ENCODE measurements at regions not wholly inside any gene's neighbourhood (a gene's known extent, or its start where the extent isn't known, plus 50 kb on each side); places are given as distances from the start of the nearest gene placed in this dataset.

DNA sequence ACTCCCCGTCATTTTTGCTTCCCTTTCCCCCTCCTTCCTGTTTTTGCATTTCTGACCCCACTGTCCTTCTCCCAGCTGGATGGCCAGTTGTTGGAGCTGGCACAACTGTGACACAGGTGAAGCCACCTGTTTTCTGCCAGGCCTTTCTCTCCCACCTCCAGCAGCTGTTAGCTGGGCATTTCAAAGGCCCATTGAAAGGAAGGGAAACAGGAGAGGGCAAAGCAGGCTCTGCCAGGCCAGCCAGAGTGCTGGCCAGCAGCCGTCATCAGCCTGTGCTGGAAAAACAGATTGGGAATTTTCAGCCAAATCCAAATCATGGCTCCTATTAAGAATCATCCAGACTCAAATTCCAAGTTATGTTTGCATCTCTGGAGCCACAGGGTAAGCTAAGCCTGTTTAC, 155.2 kb upstream of the C2CD4B start:
- no peak for TF ChIP-seq EZH2 (IDR thresholded peaks at IDR 0.05; ENCODE audit: low read depth)
- TF ChIP-seq, protein P1, sequence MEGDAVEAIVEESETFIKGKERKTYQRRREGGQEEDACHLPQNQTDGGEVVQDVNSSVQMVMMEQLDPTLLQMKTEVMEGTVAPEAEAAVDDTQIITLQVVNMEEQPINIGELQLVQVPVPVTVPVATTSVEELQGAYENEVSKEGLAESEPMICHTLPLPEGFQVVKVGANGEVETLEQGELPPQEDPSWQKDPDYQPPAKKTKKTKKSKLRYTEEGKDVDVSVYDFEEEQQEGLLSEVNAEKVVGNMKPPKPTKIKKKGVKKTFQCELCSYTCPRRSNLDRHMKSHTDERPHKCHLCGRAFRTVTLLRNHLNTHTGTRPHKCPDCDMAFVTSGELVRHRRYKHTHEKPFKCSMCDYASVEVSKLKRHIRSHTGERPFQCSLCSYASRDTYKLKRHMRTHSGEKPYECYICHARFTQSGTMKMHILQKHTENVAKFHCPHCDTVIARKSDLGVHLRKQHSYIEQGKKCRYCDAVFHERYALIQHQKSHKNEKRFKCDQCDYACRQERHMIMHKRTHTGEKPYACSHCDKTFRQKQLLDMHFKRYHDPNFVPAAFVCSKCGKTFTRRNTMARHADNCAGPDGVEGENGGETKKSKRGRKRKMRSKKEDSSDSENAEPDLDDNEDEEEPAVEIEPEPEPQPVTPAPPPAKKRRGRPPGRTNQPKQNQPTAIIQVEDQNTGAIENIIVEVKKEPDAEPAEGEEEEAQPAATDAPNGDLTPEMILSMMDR (conservative IDR thresholded peaks at IDR 0.05) = no peak
